ENCODE measurements at regions not wholly inside any gene's neighbourhood (a gene's known extent, or its start where the extent isn't known, plus 50 kb on each side); places are given as distances from the start of the nearest gene placed in this dataset.

DNA sequence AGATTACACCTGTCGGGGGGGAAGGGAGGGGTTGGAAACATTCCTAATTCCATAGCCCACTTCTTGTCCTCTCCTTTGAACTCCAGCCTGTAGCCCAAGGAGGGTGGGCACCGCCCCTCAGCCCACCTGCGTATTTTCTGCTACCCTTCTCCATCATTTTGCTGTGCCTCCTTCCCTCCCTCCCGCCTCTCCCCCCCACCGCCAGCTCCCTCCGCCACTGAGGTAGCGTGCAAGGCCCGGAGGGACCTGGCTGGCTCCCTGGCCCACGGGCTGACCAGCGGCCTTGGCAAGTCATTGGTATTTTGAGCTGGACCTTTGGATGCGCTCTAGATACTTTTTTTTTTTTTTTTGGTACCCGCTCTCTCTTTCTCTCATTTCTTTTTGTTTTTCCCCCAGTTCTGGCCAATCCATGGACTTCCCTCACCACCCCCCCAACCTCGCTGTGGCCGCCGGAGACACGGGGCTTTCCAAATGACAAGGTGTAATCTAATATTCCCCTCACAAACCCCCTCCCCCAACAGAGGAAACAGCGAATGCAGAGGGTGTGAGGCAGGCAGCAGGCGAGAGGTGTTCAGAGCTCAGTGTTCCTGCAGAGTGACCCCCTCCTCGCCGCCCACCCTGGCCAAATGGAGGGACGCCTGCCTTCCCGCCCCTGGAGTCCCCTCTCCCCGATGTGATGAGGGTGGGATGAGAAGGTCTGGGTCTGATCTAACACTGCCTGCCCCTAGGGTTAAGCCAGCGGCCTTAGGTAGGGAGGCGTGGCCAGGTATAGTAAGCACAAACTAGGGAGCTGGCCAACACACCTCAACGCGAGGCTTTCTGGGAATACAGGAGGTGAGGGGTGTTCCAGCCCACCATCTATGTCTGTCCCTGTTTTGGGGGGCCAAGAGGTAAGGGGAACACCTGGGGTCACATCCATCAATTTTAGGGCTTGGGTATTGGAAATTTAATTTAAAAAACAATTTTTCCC is 89.2 kb downstream of the PTPRS start:
- no peak for DNase-seq (ENCODE audit: low read depth in 1 of 2, low spot score in 1 of 2)
- Histone ChIP-seq H3K27me3 (ENCODE audit: insufficient read depth, poor library complexity, severe bottlenecking) (no peaks in the 10 kb centered on the region), H3K27ac (replicated peaks) (no peak overlapping the region), H3K4me3 (replicated peaks; ENCODE audit: insufficient read depth, low read length) (no peak overlapping the region)
- no peak for TF ChIP-seq POLR2AphosphoS5 (IDR thresholded peaks at IDR 0.05; ENCODE audit: low read depth)
- TF ChIP-seq SPI1 (IDR thresholded peaks at IDR 0.05; ENCODE audit: borderline replicate concordance, low read depth): no peak
- no peak for TF ChIP-seq GABPA (IDR thresholded peaks at IDR 0.05; ENCODE audit: low read depth)
- TF ChIP-seq, protein P1, sequence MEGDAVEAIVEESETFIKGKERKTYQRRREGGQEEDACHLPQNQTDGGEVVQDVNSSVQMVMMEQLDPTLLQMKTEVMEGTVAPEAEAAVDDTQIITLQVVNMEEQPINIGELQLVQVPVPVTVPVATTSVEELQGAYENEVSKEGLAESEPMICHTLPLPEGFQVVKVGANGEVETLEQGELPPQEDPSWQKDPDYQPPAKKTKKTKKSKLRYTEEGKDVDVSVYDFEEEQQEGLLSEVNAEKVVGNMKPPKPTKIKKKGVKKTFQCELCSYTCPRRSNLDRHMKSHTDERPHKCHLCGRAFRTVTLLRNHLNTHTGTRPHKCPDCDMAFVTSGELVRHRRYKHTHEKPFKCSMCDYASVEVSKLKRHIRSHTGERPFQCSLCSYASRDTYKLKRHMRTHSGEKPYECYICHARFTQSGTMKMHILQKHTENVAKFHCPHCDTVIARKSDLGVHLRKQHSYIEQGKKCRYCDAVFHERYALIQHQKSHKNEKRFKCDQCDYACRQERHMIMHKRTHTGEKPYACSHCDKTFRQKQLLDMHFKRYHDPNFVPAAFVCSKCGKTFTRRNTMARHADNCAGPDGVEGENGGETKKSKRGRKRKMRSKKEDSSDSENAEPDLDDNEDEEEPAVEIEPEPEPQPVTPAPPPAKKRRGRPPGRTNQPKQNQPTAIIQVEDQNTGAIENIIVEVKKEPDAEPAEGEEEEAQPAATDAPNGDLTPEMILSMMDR (IDR thresholded peaks at IDR 0.05; ENCODE audit: insufficient read depth, low read length): no peak
- TF ChIP-seq, protein P2, sequence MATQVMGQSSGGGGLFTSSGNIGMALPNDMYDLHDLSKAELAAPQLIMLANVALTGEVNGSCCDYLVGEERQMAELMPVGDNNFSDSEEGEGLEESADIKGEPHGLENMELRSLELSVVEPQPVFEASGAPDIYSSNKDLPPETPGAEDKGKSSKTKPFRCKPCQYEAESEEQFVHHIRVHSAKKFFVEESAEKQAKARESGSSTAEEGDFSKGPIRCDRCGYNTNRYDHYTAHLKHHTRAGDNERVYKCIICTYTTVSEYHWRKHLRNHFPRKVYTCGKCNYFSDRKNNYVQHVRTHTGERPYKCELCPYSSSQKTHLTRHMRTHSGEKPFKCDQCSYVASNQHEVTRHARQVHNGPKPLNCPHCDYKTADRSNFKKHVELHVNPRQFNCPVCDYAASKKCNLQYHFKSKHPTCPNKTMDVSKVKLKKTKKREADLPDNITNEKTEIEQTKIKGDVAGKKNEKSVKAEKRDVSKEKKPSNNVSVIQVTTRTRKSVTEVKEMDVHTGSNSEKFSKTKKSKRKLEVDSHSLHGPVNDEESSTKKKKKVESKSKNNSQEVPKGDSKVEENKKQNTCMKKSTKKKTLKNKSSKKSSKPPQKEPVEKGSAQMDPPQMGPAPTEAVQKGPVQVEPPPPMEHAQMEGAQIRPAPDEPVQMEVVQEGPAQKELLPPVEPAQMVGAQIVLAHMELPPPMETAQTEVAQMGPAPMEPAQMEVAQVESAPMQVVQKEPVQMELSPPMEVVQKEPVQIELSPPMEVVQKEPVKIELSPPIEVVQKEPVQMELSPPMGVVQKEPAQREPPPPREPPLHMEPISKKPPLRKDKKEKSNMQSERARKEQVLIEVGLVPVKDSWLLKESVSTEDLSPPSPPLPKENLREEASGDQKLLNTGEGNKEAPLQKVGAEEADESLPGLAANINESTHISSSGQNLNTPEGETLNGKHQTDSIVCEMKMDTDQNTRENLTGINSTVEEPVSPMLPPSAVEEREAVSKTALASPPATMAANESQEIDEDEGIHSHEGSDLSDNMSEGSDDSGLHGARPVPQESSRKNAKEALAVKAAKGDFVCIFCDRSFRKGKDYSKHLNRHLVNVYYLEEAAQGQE (IDR thresholded peaks at IDR 0.05; ENCODE audit: insufficient replicate concordance, low read depth): no peak

DNA sequence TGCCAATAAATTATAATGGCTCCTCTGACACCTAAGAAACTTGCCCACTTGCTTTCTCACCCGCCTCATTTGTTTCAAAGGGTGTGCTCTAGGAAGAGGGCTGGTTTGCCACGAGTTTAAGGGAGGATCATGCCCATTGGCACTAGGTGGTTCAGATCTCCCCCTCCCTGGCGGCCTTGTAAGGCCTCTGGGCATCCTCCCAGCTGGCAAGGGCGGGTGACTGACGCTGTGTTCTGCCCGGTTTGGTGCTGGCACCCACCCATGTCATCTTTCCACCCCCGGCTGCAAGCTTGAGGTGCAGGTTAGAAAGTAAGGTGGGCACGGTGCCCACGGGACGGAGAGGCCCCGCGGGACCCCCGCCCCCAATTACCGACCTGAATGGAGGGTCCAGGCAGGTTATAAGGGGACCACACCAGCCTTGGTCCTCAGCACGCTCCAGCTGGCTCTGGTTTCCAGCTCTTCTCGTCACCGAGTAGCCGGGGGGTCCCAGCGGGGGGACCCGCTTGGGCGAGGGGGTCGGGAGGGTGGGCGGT is 90.4 kb downstream of the PTPRS start:
- H3K4me3 ChIP-seq (replicated peaks; ENCODE audit: insufficient read depth, low read length): no peak overlapping the region
- TF ChIP-seq, protein P1 (IDR thresholded peaks at IDR 0.05; ENCODE audit: insufficient read depth, low read length): no peak
- TF ChIP-seq, protein P2 (IDR thresholded peaks at IDR 0.05; ENCODE audit: insufficient replicate concordance, low read depth): no peak
- no peak for TF ChIP-seq GABPA (IDR thresholded peaks at IDR 0.05; ENCODE audit: low read depth)
- no peak for TF ChIP-seq SPI1 (IDR thresholded peaks at IDR 0.05; ENCODE audit: borderline replicate concordance, low read depth)
- TF ChIP-seq POLR2AphosphoS5 (IDR thresholded peaks at IDR 0.05; ENCODE audit: low read depth): no peak
- H3K27ac ChIP-seq (replicated peaks): no peak overlapping the region
- H3K27me3 ChIP-seq (ENCODE audit: insufficient read depth, poor library complexity, severe bottlenecking): no peaks in the 10 kb centered on the region
- no peak for DNase-seq (ENCODE audit: low read depth in 1 of 2, low spot score in 1 of 2)

DNA sequence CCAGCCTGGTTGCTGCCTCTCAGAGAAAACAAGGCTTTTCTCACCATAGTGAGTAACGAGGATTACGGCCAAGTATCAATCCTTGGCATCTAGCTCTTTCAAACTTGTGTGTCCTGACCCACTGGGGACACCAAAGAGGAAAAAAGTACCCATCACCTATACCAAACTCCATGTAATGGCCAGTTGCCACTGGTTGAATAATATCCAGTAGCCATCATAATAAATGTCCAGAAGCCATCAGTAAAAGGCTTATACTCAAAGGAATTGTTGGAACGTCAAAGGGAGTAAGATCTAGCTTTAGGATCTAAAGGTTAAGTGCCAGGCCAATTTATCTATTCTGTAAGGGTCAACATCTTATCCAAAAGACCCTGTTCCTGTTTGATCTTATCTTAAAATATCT is 91.1 kb downstream of the PTPRS start:
- Histone ChIP-seq H3K4me3 (replicated peaks; ENCODE audit: insufficient read depth, low read length) (no peak overlapping the region), H3K27me3 (ENCODE audit: insufficient read depth, poor library complexity, severe bottlenecking) (no peaks in the 10 kb centered on the region), H3K27ac (replicated peaks) (no peak overlapping the region)
- DNase-seq (ENCODE audit: low read depth in 1 of 2, low spot score in 1 of 2): no peak
- TF ChIP-seq, protein P2 (IDR thresholded peaks at IDR 0.05; ENCODE audit: insufficient replicate concordance, low read depth): no peak
- TF ChIP-seq SPI1 (IDR thresholded peaks at IDR 0.05; ENCODE audit: borderline replicate concordance, low read depth) (no peak), POLR2AphosphoS5 (IDR thresholded peaks at IDR 0.05; ENCODE audit: low read depth) (no peak), GABPA (IDR thresholded peaks at IDR 0.05; ENCODE audit: low read depth) (no peak)
- TF ChIP-seq, protein P1 (IDR thresholded peaks at IDR 0.05; ENCODE audit: insufficient read depth, low read length): no peak
